ENCODE measurements at regions not wholly inside any gene's neighbourhood (a gene's known extent, or its start where the extent isn't known, plus 50 kb on each side); places are given as distances from the start of the nearest gene placed in this dataset.

DNA sequence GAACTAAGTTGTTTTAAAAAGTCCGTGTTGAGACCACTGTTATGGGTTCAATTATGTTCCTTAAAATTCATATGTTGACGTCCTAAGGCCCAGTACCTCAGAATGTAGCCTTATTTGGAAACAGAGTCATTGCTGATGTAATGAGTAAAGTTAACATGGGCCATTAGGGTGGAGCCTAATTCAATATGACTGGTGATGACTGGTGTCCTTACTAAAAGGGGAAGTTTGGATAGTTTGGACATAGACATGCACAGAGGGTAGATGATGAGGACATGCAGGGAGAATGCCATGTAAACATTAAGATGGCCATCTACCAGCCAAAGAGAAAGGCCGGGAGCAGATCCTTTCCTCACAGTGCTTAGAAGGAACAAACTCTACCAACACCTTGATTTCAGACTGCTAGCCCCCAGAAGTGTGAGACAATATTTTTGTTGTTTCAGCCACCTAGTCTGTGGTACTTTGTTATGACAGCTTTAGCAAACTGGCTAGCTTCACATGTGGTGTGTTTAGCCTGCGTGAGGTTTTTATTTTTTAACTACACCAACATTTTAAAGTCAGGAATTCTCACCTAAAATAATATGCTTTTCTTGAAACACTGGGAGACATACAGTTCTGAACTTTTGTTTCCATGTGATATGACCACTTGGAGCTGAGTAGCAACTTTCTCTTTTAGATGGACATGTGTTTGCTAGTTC is 135.3 kb downstream of the YIPF5 start:
- no peaks in the 10 kb centered on the region for H3K36me3 ChIP-seq (ENCODE audit: control insufficient read depth in 2 of 2, insufficient read depth in 1 of 2, low read length in 2 of 2)
- H3K27ac ChIP-seq (ENCODE audit: extremely low read depth, low read depth, low read length), result no peak overlapping the region
- H3K9me3 ChIP-seq (ENCODE audit: control insufficient read depth, insufficient read depth, low read depth, low read length), result no peaks in the 10 kb centered on the region
- CTCF ChIA-PET, result interaction anchor here (0.6 to 0.9 kb wide), 2 partner anchors 48 to 67 kb away, joined by 3 to 4 read pairs; no protein-coding TSS in a partner anchor
- TF ChIP-seq ZNF768 (tag by site-specific recombination; IDR thresholded peaks at IDR 0.05), result no peak
- no peak for TF ChIP-seq ZFHX2 (tag by site-specific recombination; conservative IDR thresholded peaks at IDR 0.05)
- TF ChIP-seq GLIS2 (tag by site-specific recombination; IDR thresholded peaks at IDR 0.05), result no peak
- TF ChIP-seq, protein P1, sequence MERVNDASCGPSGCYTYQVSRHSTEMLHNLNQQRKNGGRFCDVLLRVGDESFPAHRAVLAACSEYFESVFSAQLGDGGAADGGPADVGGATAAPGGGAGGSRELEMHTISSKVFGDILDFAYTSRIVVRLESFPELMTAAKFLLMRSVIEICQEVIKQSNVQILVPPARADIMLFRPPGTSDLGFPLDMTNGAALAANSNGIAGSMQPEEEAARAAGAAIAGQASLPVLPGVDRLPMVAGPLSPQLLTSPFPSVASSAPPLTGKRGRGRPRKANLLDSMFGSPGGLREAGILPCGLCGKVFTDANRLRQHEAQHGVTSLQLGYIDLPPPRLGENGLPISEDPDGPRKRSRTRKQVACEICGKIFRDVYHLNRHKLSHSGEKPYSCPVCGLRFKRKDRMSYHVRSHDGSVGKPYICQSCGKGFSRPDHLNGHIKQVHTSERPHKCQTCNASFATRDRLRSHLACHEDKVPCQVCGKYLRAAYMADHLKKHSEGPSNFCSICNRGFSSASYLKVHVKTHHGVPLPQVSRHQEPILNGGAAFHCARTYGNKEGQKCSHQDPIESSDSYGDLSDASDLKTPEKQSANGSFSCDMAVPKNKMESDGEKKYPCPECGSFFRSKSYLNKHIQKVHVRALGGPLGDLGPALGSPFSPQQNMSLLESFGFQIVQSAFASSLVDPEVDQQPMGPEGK (tag by site-specific recombination; IDR thresholded peaks at IDR 0.05), result no peak
- TF ChIP-seq TSHZ1 (tag by site-specific recombination; IDR thresholded peaks at IDR 0.05; ENCODE audit: borderline replicate concordance), result no peak
- TF ChIP-seq ZNF571 (tag by site-specific recombination; IDR thresholded peaks at IDR 0.05), result no peak
- TF ChIP-seq PRDM4 (tag by site-specific recombination; IDR thresholded peaks at IDR 0.05), result no peak
- TF ChIP-seq ZNF639 (tag by site-specific recombination; IDR thresholded peaks at IDR 0.05), result no peak
- TF ChIP-seq ZNF555 (tag by site-specific recombination; conservative IDR thresholded peaks at IDR 0.05), result no peak
- TF ChIP-seq, protein P2, sequence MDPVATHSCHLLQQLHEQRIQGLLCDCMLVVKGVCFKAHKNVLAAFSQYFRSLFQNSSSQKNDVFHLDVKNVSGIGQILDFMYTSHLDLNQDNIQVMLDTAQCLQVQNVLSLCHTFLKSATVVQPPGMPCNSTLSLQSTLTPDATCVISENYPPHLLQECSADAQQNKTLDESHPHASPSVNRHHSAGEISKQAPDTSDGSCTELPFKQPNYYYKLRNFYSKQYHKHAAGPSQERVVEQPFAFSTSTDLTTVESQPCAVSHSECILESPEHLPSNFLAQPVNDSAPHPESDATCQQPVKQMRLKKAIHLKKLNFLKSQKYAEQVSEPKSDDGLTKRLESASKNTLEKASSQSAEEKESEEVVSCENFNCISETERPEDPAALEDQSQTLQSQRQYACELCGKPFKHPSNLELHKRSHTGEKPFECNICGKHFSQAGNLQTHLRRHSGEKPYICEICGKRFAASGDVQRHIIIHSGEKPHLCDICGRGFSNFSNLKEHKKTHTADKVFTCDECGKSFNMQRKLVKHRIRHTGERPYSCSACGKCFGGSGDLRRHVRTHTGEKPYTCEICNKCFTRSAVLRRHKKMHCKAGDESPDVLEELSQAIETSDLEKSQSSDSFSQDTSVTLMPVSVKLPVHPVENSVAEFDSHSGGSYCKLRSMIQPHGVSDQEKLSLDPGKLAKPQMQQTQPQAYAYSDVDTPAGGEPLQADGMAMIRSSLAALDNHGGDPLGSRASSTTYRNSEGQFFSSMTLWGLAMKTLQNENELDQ (tag by site-specific recombination; IDR thresholded peaks at IDR 0.05; ENCODE audit: low read depth), result no peak
- no peak for TF ChIP-seq AEBP2 (tag by site-specific recombination; IDR thresholded peaks at IDR 0.05; ENCODE audit: borderline replicate concordance)
- POLR2A ChIA-PET, result no interaction called here
- no peak overlapping the region for H3K4me3 ChIP-seq (ENCODE audit: low read depth, low read length)
- H3K4me1 ChIP-seq (ENCODE audit: control insufficient read depth, insufficient read depth, low read length), result peaks cover 13% of the 10 kb centered on the region
